CD4-positive, alpha-beta T cell treated with Interleukin-10 for 1 hour (primary cell): ENCODE measurements at regions not wholly inside any gene's neighbourhood (a gene's known extent, or its start where the extent isn't known, plus 50 kb on each side); places are given as distances from the start of the nearest gene placed in this dataset.

Source experiments
- DNase-seq: peaks from one replicate; pipeline ENCODE4 v3.0.0-alpha.2; 2020

DNA sequence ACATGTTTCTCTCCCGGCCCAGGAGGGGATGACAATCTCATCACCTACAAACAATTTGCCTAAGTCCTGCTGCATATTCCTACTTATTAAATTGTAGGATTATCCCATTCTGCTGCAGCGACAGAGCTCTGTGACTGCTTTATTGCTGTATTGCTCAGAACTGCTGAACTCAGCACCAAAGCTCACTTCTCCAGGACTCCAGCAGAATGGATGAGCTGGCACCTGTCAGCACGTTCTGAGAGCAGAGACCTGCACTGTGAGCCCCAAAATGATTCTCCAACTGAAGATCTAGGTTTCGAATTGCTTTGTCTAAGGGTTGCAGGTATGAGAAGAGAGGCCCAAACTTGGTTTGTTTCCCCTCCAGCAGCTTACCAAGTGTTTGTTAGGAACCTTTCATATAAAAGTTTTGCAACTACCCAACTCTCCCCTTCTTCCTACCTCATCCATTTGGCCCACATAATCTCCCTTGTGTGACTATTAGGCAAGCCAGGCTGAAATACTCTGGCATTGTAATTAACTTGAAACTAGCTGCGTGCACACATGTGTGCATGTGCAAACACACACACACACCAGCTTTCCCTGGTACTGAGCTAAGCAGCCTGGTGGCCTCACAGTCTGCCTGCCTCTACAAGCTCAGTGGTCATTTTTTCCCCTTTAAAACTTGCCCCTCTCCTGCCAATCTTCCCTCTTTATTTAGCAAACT, 161.4 kb upstream of the CAMK1G start:
- no peak for DNase-seq

DNA sequence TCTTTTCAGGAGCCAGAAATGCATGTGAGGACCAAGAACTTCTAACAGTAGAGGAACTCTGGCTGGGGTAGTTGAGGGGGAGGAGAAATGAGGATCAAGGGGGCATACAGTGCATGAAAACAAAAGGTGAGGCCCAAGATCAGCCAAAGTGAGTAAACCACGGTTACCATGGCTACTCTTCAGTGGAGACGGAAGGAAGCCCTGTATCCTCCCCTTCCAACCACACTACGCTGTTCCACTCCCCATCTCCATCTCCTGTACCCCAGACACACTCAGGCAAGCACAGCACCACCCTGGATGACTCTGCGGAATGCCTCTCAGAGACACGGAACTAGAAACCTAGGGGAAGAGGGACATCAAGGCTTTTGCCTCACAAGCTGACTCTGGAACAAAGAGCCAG, 157.6 kb upstream of the CAMK1G start:
- no peak for DNase-seq

DNA sequence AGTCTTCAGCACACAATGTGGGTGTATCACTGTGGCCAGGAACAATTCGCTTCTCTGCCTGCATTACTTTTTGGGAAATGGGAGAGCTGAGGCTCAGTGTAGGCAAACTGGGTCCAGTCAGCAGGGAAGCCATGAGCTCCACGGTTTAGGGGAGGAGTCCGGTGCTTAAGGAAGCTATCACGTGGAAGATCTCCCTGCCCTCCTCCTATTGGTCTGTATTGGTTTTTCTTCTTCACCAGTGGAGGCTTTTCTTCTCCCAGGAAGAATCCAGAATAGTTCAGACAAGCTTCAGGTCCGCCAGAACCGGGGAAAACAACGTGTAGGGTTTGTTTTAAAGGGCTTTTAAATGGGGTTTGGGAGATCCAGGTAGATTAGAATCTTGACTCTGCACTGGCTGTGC, 156.2 kb upstream of the CAMK1G start:
- no peak for DNase-seq

DNA sequence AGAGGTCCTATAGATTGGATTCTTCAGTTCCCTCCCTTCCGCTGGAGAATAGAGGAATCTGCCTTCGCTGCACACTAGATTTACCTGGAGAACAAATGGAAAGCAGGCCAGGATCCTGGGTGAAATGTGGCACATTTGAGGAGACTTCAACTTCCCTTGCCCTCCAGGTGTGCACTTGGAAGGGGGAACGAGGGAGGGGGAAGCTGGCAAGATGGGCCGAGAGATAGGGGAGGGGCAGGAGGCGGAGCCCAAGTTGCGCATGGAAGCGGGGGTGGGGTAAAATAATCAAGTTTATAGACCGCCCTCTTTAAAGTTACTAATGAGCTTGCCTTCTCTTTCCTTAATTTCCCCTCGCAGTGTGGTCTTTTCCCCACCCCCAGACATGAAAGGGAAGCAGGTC, 155.7 kb upstream of the CAMK1G start:
- DNase-seq = no peak

DNA sequence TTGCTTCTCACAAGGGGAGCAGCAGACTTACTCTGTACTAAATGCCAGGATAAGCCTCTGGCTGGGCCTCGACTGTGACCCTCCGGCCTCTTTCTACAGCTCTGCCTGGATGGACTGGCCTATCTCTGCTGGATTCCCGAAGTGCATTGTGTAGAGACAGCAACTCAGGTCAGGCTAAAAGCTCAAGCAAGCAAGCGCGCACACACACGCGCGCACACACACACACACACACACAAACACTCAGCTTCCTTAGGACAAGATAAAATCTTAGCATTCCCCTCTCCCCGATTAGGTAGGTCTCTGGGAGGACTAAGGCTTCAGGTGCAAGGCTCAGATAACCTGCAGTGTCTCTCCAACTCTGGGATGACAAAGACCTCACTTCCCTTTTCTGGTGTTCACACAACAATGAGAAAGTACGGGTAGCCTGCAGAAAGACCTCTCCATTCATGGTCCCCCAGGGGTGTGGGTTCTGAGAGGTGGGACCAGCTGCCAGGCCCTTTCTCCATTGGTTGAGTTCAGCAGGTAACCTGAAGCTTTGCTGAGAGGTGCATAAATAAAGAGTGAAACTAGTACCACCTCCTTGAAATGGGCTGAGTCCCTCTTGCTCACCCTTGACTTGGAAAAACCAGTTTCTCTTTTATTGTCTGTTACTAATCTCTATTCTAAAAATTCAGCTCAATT, 155.1 kb upstream of the CAMK1G start:
- no peak for DNase-seq

DNA sequence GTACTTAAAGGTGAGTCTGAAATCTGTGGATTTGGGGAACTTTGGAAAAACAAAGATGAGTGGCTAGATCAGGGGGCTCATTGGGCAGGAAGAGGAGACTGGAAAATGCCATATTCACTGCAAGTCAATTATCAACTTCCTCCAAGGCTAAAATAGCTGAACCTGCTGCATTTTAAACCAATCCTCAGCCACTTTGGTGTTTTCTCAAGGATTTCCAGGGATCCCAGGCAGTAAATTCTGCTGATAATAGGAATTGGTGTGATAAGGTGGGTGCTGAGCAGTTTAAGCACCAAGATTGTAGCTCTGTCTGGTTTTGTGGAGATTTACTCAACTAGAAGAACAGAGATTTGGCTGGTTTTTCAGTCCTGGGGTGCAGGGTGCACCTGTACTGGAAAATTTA, 153.9 kb upstream of the CAMK1G start:
- DNase-seq = no peak

DNA sequence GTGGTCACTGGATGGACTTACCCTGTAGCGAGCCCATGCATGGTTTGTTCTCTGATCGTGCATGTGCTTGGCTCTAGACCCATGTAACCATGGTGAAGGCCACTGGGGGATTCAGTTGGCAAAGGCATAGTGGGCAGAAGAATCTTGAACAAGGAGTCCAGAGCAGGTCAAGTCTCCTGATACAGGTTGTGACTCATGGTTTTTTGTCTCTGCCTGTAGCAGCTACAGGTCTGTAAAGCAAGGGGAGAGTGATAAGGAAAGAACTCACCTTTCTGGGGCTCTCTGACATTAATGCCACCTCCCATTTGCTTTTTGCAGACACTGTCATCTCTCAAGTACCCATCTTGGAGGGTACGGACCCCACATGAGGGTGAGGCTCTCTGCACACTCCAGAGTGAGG, 153.4 kb upstream of the CAMK1G start:
- no peak for DNase-seq

DNA sequence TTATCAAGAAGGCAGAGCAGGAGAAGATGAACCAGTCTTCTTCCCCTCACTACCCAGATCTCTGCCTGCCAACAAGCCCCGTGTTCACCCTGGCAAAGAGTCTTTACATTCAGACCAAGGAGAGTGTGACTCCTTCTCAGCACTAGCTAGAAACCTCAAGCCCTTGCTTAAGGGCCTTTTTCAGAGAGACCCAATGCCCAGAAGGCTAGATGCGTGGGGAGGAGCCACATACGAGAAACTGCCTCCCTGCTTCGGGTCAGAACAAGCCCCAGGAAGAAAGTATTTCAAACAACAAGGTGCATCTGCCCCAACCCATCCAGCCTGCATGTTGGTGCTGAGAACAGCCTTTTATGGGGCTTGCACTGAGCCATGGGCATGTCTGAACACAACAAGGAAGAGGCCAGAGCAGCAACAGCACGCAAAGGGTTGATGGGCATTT, 152.7 kb upstream of the CAMK1G start:
- DNase-seq = no peak

DNA sequence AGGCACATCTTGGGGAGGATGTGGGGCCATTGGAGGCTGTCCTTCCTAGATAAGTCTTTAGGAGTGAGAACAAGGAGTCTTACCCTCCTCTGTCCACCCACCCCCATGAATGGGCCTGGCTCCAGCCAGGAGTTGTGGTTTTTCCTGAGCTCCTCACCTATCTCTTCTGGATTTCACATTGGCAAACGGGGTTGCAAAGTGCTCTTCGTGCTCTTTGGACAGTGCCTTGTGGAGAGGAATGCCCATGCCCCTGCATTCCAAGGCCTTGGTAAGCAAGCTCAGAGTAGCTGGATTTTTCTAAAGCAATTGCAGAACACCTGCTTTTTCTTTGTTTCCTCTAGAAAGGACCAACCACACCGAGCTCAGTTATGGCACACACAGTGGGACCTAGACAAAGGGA, 152.1 kb upstream of the CAMK1G start:
- DNase-seq = no peak

DNA sequence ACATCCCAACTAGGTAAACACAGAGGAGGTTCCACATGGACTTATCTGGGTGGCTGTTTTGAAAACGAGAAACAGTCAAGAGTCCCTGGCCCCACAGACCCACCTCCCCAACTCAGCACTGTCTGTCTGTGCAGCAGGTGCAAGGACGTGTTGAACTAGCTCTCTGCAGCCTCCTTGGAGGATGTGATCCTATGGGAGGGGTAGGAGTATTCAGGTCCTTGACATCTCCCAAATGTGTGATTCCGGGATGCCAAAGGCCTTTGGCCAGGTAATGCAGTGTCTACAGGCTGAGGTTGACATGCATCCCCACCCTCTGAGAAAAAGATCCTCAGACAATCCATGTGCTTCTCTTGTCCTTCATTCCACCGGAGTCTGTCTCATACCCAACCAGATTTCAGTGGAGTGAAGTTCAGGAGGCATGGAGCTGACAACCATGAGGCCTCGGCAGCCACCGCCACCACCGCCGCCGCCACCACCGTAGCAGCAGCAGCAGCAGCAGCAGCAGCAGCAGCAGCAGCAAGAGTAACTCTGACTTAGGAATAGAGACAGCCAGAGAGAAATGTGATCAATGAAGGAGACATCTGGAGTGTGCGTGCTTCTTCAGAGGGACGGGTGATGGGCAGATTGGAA, 151.6 kb upstream of the CAMK1G start:
- no peak for DNase-seq

DNA sequence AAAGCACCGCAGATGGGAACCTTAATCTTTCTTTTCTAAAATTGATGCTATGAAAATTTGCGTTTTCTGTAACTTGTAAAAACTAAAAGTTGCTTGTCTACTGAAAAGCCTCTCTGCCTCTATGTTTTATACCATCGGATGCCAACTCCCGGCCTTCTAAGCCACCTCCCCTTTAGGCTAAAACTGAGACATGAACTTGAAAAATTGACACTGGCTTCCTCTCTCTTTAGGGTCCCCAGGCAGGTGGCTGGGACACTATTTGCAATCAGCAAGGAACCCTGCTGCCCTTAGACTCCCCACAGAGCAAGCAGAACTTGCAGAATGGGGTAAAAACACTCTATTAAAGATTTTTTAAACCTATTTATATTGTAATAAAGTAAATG, 151.1 kb upstream of the CAMK1G start:
- DNase-seq = no peak

DNA sequence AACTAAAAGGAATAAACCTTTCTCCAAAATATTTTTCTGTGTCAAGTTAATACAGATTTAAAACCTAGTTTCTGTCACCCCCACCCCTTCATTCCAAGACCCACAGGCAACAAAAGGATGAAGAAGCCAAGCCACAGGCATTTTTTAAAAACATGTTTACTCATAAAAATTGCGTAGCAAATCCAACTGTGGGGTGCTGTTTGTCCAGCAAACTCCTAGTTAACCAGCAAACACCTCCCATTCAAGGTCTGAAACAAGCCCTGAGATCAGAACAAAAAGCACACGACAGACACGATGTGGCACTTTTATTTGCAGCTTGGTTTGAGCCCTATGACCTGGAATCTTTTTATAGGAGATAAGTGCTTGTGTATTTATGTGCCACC, 149.9 kb upstream of the CAMK1G start:
- DNase-seq = no peak

DNA sequence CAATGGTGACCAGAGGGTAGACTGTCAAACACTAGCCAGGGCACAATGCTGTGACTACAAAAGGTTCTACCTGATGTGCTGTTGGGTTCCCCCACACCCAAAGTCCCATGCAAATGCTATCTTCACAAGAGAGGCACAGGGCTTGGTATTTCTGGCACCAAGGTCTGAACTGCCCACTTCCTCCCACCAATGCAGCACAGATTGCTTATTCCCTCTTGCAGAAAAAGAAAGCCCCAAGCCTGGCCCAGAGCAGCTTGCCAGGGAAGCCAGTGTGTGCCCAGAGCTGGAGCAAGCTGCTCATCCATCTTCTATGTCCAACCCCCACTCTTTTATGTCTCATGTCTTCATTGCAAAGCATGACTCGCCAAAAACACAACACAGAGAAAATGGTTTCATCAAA, 149.4 kb upstream of the CAMK1G start:
- no peak for DNase-seq

DNA sequence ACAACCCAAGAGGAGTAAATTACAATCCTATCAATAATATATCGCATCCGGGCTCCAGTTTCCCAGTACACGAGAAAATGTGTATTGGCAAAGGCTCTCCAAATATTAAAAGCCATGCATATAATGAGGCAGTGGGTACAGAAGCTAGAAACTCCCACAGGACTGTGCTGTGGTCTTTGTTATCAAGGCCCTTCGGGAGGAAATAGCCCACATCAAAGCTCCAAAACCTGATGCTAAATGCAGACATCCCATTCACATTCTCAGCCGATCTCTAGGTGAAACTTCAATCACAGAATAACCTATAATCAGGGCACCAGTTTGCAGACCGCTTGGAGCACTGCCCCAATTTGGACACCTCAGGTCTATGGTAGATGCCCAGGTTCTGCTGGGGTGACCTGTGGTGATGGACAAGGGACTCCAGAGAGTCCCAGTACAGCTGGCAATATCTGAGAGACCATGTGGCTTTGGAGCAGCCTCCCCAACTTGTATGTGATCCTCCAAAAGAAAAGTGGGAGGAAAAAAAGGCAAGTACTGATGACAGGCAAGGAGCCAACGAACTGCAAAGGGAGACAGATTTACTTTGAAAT, 148.8 kb upstream of the CAMK1G start:
- no peak for DNase-seq

DNA sequence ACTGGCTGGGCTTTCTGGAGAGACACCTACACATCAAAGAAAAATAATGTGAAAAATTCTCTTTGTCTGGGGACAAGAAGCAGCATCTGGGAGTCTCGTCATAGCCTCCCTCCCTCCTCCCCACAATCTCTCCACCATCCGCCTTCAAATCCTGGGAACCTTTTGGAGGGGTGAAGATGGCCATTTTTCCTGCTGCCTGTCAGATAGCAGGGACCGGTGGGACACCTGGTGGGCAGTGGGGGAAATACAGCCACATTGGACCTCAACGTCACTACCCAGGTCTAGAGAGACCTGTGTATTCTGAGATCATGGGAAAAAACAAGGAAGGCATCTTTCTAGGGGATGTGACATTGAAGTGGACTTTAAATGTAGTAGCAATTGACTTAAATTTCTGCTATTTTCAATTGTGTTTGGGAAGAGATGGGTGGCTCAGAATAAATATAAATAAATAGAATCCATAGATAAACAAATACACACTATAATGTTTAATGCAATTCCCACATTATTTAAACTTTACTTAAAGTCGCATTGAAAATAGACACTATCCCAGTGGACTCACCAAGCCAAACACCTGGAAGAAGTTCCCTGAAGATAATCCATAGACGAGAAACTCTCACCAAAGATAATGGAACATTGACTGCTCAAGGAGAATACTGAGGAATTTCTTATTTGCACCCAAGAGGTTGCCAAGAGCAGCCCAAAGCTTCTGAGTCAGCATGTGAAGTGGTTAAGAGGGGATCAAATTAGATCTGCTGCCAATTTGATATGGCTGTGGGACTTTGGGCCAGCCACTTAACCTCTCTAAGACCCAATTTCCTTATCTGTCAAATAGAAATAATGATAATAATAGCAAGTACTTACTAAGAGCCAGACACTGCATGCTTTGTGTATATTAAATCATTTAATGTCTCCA, 147.6 kb upstream of the CAMK1G start:
- peak; percentile 7 for DNase-seq

DNA sequence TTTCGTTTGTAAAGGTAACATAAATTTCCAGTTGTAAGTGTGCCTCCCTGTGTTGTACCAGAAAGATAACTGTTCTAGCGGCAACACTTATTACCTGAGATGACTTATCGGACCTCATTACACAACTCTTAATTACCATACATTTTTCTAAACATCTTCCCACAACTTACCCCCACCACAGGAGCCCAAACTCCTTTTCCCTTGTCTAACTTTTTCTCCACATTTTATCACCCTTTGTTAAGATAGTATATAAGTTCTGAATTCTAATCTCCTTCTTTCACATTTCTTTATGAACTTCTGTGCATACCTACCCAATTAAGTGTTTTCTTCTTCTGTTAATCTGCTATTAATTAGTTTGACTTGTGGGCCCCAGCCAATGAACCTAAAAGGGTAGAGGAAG, 143.7 kb upstream of the CAMK1G start:
- no peak for DNase-seq

DNA sequence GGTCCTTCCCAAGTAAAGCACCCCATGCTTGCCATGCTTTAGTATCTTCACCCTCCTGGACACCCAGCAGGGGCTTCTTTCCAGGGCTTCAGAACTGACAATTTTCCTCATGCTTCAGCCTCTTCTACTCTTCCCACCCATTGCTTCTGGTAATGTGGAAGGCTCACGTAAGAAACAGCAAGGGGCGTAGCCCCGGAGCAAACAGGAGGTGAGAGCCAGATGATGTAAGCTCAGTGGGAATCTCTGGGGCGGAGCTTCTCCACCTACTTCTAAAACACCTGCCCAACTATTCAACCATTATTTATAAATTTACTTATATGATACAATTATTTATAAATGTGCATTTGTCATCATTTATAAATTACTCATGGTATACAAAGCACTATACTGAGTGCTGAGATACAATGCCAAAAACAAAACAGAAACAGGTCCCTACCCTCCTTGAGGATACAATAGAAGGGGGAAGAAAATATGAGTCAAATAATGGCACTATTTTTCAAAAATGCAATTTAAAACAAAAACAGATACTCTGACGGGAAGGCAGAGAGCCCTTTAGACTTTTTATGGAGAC, 140.1 kb upstream of the CAMK1G start:
- DNase-seq = no peak

DNA sequence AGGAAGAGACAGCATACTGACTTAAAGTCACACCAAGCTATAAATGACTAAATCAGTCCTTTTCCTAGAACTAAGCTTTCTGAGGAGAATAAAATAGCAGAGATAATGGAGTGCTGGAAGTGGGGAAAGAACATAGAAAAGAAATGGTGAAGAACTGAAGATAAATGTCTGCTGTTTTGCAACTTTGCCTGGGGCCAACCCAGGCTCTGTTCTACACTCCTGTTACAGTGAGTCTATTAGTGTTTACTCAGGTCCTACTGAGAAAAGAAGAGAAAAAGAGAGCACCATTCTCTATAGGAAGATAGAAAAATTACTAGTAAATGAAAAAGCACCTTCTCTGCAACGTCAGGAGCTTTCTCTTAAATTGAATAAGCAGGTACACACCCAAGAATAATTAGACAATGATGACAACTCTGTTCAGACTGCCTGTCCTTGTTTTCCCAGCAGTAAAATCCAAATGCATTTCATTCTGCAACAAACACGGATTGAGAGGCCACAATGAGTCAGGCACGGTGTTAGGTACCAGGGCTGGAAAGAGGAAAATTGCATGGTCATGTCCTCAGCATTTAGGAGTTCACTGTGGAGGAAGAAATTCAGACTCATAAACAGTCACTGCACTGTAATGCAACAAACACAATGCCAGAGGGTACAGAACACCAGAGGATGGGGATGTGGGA, 139.4 kb upstream of the CAMK1G start:
- no peak for DNase-seq

DNA sequence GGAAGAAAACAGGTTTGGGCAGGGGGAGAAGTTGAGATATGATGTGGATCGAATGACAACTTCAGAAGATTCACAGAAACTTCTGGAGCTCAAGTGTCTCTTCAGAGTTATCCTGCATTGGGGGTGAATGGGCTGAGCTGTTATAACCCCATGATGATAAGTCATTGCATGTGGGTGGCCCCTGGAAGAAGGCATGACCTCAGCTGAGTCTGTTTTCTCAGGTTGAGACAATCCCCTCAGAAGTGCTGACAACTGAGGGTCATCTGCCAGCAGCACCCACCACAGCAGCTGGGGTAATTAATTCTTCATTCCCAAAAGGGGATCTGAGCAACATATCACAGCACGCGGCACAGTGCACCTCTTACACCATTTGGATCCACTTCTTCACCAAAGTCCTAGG, 138.6 kb upstream of the CAMK1G start:
- DNase-seq = no peak

DNA sequence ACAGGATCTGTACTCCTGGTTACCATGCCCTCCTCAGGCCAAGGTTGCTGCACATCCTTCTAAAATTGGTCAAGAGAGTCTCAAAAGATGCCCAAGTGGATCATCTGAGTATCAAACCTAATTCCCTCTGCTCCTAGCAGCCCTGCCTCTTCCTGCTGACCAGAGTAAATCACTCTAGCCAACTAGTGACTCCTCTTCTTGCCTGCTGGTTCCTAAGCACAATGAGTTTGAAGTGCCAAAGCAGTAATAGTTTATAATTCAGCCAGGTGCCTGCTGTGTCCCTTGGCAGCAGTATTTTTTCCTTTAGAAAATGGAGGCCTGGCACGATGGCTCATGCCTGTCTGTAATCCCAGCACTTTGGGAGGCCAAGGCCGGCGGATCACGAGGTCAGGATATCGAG, 137.9 kb upstream of the CAMK1G start:
- no peak for DNase-seq

DNA sequence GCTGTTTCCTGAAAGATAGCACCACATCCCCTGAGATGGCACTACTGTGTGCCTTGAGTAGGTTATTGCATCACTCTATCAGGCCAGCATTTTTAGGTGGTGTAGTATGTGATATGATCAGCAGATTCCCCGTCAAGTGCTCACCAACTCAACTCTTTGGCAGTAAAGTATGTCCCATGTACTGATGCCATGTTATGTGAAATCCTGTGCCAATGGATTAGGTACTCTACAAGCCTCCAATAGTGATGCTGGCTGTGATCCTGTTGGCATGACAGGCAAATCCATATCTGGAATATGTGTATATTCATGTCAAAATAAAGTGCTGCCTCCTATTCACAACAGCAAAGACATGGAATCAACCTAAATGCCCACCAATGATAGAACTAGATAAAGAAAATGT, 137.2 kb upstream of the CAMK1G start:
- no peak for DNase-seq

DNA sequence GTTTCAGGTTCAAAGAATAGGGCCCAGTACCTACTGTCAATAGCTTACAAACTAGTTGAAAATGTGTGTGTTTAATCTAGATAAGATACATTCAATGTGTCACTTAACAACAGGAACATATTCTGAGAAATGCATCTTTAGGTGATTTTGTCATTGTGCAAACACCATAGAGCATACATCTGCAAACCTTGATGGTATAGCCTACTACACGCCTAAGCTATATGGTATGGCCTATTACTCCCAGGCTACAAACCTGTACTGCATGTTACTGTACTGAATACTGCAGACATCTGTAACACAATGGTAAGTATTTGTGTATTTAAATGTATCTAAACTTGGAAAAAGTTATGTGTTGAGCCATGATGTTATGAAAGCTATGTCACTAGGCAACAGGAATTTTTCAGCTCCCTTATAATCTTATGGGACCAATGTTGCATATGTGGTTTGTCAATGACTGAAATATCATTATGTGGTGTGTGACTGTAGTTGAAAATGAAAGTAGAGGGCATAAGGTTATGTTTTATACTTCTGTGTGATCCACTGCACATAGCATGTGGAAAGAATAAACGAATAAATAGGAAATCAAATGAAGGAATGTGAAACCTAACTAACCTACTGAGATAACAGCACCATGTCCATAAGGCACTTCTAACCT, 129.0 kb upstream of the CAMK1G start:
- no peak for DNase-seq
